ENCODE measurements at regions not wholly inside any gene's neighbourhood (a gene's known extent, or its start where the extent isn't known, plus 50 kb on each side); places are given as distances from the start of the nearest gene placed in this dataset.

- TF ChIP-seq TCF7L2 (IDR thresholded peaks at IDR 0.05; ENCODE audit: low read depth, low read length) (no peak), REST (IDR thresholded peaks at IDR 0.05; ENCODE audit: insufficient read depth in 1 of 2, low read depth in 2 of 2, low read length in 1 of 2) (no peak), SIN3A (IDR thresholded peaks at IDR 0.05; ENCODE audit: borderline replicate concordance, insufficient read depth, low read depth, low read length) (no peak), POLR2AphosphoS5 (IDR thresholded peaks at IDR 0.05; ENCODE audit: low read depth, low read length) (no peak), CTCF (IDR thresholded peaks at IDR 0.05) (no peak)
- no peak overlapping the region for H3K27ac ChIP-seq (ENCODE audit: low read length)
- no peaks in the 10 kb centered on the region for H3K36me3 ChIP-seq (ENCODE audit: control insufficient read depth, insufficient read depth, low read length)
- H3K9me3 ChIP-seq (ENCODE audit: control insufficient read depth, insufficient read depth, low read depth, low read length), result no peaks in the 10 kb centered on the region
- in situ Hi-C loops (cut with HindIII; ENCODE audit: low pct_unique_long_range_greater_than_20kb, low sequenced_read_pairs), result no loop called here
- ATAC-seq (no peak), DNase-seq (ENCODE audit: low read depth, low spot score) (no peak)
- POLR2A ChIA-PET, result interaction anchor here (0.7 kb wide), 1 partner anchor 106 kb away, joined by 5 read pairs; no protein-coding TSS in a partner anchor
- peaks cover 18% of the 10 kb centered on the region for H3K27me3 ChIP-seq (ENCODE audit: control insufficient read depth, insufficient read depth, low read length)
- H3K4me3 ChIP-seq (ENCODE audit: low read depth in 2 of 2, low read length in 2 of 2), result no peak overlapping the region
- BruUV-seq (replicated peaks), result no TSS peak
- H3K4me1 ChIP-seq (ENCODE audit: control insufficient read depth, insufficient read depth, low read length), result no peaks in the 10 kb centered on the region
- intact Hi-C loops (cut with micrococcal nuclease; ENCODE audit: unreplicated experiment), result no loop called here
- CTCF ChIA-PET, result no interaction called here
These were observed 126.4 kb downstream of the CEP57L1 start for GRCh38 chr6:109221543-109222195.
